ENCODE measurements at regions not wholly inside any gene's neighbourhood (a gene's known extent, or its start where the extent isn't known, plus 50 kb on each side); places are given as distances from the start of the nearest gene placed in this dataset.

GRCh38 chr14:87217023-87217422 is 776.0 kb downstream of the GALC start:
- TF ChIP-seq TAF1 (IDR thresholded peaks at IDR 0.05; ENCODE audit: borderline replicate concordance, insufficient read depth, low read length) (no peak), REST (IDR thresholded peaks at IDR 0.05; ENCODE audit: insufficient read depth in 1 of 2, low read depth in 2 of 2, low read length in 2 of 2) (no peak), POLR2AphosphoS5 (IDR thresholded peaks at IDR 0.05; ENCODE audit: low read depth, low read length) (no peak), SIN3A (IDR thresholded peaks at IDR 0.05; ENCODE audit: borderline replicate concordance, insufficient read depth, low read length) (no peak), FOXP2 (optimal IDR thresholded peaks at IDR 0.05; ENCODE audit: borderline replicate concordance, extremely low read depth, extremely low read length, insufficient read depth) (no peak)

Data from PFSK-1 (cell line).